ENCODE measurements at regions not wholly inside any gene's neighbourhood (a gene's known extent, or its start where the extent isn't known, plus 50 kb on each side); places are given as distances from the start of the nearest gene placed in this dataset.

GRCh38 chr4:182134261-182134660 lies 108.9 kb upstream of the TENM3 start:
- no peaks in the 10 kb centered on the region for H3K27me3 ChIP-seq (replicated peaks; ENCODE audit: insufficient read depth, low read length)
- H3K4me1 ChIP-seq (ENCODE audit: low read length) = peaks cover 6% of the 10 kb centered on the region; the same call in 1 of the 2 replicates
- H3K4me2 ChIP-seq (ENCODE audit: low read depth, low read length) = no peak overlapping the region
- no peak for DNase-seq
- TF ChIP-seq CTCF (IDR thresholded peaks at IDR 0.05; ENCODE audit: low read length) (no peak), EZH2 (optimal IDR thresholded peaks at IDR 0.05; ENCODE audit: low read depth, low read length) (no peak), EZH2phosphoT487 (IDR thresholded peaks at IDR 0.05; ENCODE audit: low read length) (no peak)
- H3K27ac ChIP-seq (ENCODE audit: low read length) = no peak overlapping the region
- no peak overlapping the region for H2AFZ ChIP-seq (ENCODE audit: low read length)
- no peak overlapping the region for H3K4me3 ChIP-seq (ENCODE audit: low read length)
- no peak overlapping the region for H3K9ac ChIP-seq (ENCODE audit: low read length)
- no peaks in the 10 kb centered on the region for H3K9me3 ChIP-seq (replicated peaks; ENCODE audit: insufficient read depth, low read length)
- H3K79me2 ChIP-seq (ENCODE audit: low read length) = no peaks in the 10 kb centered on the region
- H4K20me1 ChIP-seq (ENCODE audit: insufficient read depth, low read length) = no peaks in the 10 kb centered on the region
- no peaks in the 10 kb centered on the region for H3F3A ChIP-seq (ENCODE audit: insufficient read depth, low read length)
- H3K9me2 ChIP-seq (replicated peaks; ENCODE audit: insufficient read depth, low read length) = no peaks in the 10 kb centered on the region
- no peaks in the 10 kb centered on the region for H3K36me3 ChIP-seq (replicated peaks; ENCODE audit: insufficient read depth, low read length)

DNA sequence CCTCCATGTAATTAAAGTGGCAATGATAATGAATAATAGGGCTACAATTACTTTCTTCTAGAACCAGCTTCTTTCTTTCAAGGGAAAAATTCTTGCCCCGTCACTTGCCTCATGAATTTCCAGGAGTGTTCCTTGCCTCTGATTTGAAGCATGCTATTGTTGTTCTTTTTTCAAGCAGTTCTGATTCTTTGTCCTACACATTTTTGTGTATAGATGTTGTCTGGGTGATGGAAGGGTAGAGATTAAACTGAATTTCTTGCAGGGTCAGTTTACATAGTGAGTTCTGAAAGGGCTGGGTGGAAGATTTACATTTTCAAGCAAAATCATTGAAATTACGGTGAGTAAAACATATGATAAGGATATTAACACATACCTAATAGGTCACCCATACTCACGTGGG lies 107.0 kb upstream of the TENM3 start:
- Histone ChIP-seq H3K9ac (ENCODE audit: low read length) (no peak overlapping the region), H3K4me3 (ENCODE audit: low read length) (no peak overlapping the region), H3K27me3 (replicated peaks; ENCODE audit: insufficient read depth, low read length) (no peaks in the 10 kb centered on the region), H3K4me1 (ENCODE audit: low read length) (peaks cover 10% of the 10 kb centered on the region; the same call in 1 of the 2 replicates), H3K9me2 (replicated peaks; ENCODE audit: insufficient read depth, low read length) (no peaks in the 10 kb centered on the region), H3K9me3 (replicated peaks; ENCODE audit: insufficient read depth, low read length) (no peaks in the 10 kb centered on the region), H3F3A (ENCODE audit: insufficient read depth, low read length) (no peaks in the 10 kb centered on the region), H4K20me1 (ENCODE audit: insufficient read depth, low read length) (no peaks in the 10 kb centered on the region), H3K36me3 (replicated peaks; ENCODE audit: insufficient read depth, low read length) (no peaks in the 10 kb centered on the region), H3K27ac (ENCODE audit: low read length) (no peak overlapping the region), H3K4me2 (ENCODE audit: low read depth, low read length) (no peak overlapping the region), H2AFZ (ENCODE audit: low read length) (no peak overlapping the region), H3K79me2 (ENCODE audit: low read length) (no peaks in the 10 kb centered on the region)
- no peak for DNase-seq
- TF ChIP-seq CTCF (IDR thresholded peaks at IDR 0.05; ENCODE audit: low read length) (no peak), EZH2 (optimal IDR thresholded peaks at IDR 0.05; ENCODE audit: low read depth, low read length) (no peak), EZH2phosphoT487 (IDR thresholded peaks at IDR 0.05; ENCODE audit: low read length) (no peak)

DNA sequence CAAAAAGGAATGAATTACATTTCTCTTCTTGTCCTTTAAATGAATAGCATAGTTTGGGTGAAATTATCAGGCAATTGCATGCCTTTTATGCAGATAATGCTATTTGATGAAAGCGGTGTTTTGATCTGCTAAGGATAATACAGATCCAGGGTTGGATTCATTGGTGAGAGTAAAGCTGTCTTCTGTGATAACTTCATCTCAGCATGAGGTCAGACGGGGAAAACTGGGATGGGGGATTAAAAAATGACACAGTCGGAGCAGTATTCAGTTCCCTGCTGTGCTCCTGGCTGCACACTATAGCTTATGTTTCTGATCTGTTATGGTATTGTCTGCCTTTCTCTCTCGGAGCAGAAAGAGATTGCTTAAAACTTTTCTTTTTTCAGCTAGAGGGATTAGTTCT lies 105.9 kb upstream of the TENM3 start:
- Histone ChIP-seq H3K27me3 (replicated peaks; ENCODE audit: insufficient read depth, low read length) (no peaks in the 10 kb centered on the region), H4K20me1 (ENCODE audit: insufficient read depth, low read length) (no peaks in the 10 kb centered on the region), H3K9ac (ENCODE audit: low read length) (no peak overlapping the region), H3K4me3 (ENCODE audit: low read length) (no peak overlapping the region), H3K27ac (ENCODE audit: low read length) (no peak overlapping the region), H3K9me3 (replicated peaks; ENCODE audit: insufficient read depth, low read length) (no peaks in the 10 kb centered on the region), H3F3A (ENCODE audit: insufficient read depth, low read length) (0 out of 2 replicates have a peak, but pooled peaks cover 3% of the 10 kb centered on the region), H3K36me3 (replicated peaks; ENCODE audit: insufficient read depth, low read length) (no peaks in the 10 kb centered on the region), H3K79me2 (ENCODE audit: low read length) (no peaks in the 10 kb centered on the region), H3K4me1 (ENCODE audit: low read length) (peaks cover 10% of the 10 kb centered on the region; the same call in 1 of the 2 replicates), H2AFZ (ENCODE audit: low read length) (no peak overlapping the region), H3K9me2 (replicated peaks; ENCODE audit: insufficient read depth, low read length) (no peaks in the 10 kb centered on the region), H3K4me2 (ENCODE audit: low read depth, low read length) (no peak overlapping the region)
- TF ChIP-seq EZH2phosphoT487 (IDR thresholded peaks at IDR 0.05; ENCODE audit: low read length) (no peak), EZH2 (optimal IDR thresholded peaks at IDR 0.05; ENCODE audit: low read depth, low read length) (no peak), CTCF (IDR thresholded peaks at IDR 0.05; ENCODE audit: low read length) (no peak)
- no peak for DNase-seq

Data from MM.1S (cell line).